ENCODE measurements at regions not wholly inside any gene's neighbourhood (a gene's known extent, or its start where the extent isn't known, plus 50 kb on each side); places are given as distances from the start of the nearest gene placed in this dataset.

DNA sequence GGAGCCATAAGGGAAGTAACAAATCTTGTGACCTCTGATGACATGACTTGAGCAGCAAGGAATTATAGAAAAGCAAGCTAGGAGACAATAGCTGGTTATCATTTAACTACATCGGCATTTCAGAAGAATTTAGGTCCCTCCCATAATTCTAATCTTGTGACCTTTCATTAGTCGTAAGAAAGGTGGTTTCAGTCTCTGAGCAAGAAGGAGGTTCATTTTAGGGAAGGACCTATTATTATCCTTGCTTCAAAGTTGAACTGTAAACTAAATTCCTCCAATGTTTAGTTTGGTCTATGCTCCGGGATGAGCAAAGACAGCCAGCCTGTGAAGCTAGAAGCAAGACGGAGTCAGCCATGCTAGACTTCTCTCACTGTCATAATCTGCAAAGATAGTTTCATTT lies 159.6 kb downstream of the SLC16A9 start:
- no peak for DNase-seq

DNA sequence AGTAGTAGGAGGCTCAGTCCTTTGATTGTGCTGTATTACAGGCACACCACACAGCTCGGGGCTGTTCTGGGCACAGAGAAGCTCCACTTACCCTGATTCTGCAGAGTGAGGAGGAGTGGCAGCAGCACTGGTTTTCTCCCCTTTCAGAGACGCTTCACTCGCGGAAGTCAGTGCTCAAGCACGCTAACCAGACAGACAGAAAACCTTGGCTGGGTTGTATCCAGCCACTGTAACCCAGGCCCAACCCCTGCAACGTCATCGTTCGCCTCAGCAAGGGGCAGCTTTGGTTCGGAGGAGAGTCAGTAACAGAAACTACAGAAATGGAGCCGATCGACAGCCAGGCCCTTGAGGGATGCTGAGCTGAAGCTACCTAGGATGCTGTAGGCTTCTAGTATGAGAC lies 171.0 kb downstream of the SLC16A9 start:
- DNase-seq = no peak

DNA sequence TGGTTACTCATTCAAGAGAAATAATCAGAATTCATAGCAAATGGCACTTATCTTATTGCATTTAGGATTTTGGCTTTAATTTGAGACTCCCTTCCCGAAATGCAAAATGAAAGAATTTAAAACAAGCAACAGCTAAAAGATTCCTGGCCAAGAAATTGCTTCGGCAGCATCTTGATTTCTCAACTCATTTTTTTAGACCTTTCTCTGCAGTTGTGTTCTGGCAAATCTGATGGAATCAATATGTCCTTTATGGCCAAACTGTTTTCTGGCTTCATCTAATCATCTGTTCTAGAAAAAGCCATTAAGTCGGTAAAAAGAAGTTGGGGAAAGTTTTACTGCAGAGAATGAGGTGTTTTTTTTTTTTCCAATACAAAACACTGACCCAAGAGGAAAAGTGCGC lies 172.1 kb downstream of the SLC16A9 start:
- no peak for DNase-seq

DNA sequence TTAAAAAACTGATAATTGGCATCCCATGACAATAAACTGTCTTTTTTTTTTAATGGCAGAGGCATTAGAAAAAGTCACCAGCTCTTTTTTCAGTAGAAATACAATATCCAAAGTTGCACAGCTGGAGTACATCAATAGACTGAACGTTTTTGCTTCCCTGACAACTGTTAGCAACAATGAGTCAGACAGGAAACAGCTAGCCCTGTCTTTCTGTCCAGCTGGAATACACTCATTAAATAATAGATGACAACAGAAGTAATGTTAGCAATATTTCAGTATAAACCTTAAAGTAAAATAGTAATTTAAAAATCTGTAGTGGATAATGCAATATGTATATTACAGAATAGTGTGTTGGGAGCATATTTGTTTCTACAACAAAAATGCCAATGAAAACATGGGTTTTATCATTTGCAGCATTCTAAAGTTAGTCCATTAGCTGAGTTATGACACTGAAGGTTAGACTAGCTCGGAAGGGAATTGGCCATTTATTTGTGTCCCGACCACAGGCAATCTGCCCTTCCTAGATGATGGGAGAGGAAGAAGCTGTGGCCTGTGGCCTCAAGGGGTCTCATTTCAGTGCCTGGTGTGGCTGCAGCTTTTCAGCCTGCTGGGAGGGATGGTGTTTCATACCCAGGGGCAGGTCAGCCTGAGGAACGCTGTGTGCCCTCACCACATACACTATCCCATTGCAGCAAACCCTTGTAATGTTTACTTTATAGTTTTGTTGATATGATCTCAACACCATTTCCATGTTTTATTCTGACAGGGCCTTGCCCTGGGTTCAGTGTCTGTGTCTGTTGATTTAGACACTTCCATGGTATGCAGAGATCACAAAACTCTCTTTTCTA lies 173.3 kb downstream of the SLC16A9 start:
- DNase-seq = no peak

DNA sequence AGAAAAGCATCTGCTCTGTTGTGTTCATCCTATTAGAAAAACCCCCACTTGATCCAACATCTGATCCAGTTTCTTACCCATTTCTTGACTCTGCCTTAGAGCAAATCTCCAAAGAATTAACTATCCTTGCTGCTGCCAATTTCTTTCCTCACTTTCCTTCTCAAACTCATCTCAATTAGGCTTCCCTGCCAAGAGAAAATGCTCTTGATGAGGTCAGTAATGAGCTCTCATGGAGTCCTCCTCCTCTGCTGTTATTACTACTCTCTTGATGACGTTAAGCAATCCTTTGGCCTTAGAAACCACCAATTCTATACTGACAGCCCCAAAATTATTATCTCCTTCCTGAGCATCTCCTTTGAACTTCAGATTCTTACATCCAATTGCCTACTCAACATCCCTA lies 162.0 kb upstream of the FAM13C start:
- no peak for DNase-seq

DNA sequence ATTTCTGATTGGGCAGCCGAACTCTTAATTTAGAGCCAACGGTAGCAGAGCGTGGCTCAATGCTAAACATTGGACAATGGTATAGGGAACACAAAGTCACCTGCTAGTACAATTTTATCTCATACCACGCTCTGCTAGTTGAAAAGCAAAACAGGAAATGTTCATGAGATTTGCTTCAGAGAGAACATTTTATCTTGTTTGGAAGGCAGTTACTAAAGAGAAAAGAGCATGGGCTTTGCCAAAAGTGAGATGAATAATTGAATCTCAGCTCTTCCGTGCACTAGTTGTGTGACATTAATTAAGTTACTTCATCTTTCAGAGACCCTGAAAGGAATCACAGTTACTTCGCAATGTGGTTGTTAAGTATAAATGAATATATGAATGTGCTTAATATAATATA lies 161.5 kb upstream of the FAM13C start:
- DNase-seq = no peak

DNA sequence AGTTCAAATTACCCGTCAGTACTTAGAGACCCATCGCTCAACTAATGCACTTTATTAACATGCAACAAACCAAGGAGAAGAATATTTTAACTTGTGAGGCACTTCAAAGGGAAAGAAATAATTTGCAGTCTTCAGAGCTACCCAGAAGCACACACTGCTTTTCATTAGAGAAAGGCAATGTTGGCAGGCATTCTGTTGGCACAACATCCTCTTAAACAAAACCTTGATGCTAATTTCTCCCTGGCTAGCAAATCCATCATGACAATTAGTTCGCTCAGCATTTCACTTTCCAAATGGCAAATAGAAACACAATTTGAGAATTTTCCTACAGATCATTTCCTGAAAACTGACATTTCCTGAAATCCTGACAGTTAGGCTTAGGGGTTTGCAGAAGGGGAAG lies 155.6 kb upstream of the FAM13C start:
- DNase-seq = no peak

DNA sequence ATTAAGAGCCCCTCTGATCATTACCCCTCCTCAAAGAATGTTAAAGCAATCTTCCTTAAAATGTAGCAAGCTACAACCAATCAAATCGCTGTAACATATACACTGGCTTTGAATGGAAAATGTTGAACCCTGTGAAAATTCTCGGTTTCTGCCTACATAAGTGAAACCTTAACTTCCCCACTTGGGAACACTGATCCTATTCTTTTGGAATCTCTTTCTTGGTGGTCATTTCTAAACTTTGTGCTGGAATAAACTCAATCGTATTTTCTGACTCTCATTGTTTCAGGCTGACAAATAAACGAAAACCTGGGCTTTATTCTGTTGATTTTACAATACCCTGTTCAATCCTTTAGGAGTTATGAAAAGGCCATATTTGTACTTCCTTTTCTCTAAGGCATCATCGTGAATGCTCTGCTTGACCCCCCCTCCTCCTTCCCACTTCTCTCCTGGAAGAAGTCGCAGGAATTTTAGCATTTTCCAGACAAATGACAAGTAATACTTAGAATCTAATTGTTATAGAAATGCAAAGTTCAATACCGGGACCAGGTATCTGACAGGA lies 155.1 kb upstream of the FAM13C start:
- no peak for DNase-seq

DNA sequence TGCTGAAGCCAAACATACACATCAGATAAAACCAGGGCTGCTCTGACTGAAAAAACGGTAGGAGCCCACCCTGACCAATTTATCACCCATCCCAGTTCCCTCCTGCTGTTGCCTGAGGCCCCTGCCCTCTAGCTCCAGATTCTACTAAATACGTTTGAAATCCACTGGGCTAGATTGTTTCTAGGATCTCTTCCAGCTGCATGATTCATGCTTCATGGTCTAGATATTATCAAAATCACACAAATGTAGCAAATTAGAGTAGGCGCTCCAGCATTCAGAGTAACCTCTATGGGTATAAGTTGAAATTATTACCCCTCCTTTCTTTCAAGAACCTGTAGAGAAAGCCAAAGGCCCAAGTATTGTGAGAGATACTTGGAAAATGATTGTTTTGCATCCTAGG lies 151.2 kb upstream of the FAM13C start:
- DNase-seq = no peak

DNA sequence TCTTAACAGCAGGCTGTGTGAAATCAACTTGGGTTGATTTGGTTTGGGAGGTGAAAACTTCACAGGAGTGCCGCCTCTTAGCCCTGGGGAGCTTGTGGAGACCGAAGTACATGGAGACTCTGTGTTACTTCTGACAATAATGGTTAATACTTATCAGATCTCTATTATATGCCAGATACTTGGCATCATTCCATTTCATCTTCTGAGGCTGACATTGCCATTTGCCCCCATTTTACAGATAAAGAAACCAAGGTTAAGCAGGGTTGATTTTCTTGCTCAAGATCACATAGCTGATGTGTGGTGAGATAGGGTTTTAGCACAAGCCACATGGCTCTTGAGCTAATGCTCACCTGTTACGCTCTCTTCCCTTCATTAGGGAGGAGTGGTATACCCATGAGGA lies 150.6 kb upstream of the FAM13C start:
- no peak for DNase-seq

DNA sequence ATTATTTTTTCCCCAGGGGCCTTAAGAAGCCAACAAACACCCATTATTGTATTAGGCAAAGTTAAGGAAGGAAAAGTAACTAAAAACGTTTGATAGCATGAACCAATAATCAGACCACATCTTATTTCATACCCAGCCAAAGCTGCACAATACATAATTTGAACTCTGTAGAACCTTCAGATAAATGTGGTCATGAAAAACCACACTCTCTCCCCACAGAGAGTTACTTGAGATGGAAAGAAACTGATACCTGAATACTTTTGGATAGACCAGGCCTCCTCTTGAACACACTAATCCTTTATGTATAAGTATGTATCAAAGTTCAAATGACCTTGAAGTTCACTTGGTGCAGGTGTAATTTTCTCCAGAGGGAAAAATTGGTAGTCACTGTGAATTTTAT lies 146.6 kb upstream of the FAM13C start:
- no peak for DNase-seq

DNA sequence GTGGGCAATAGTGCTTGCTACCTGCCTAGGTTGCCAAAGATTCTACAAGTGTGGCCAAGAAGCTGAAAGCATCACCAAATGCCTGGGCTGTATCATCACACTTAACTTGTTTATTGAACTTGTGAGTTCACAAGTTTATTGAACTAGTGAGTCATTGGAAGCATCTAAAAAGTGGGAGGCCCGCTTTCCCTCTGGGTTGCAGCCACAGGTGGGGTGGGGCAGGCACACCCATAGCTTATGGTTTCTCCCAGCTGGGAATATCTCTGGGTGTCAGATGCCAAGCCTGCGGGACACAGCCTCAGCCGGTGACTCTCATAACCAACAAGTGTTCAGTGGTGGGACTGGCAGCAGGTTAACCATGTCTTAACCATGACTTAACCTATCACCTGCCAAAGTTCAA lies 145.9 kb upstream of the FAM13C start:
- no peak for DNase-seq

DNA sequence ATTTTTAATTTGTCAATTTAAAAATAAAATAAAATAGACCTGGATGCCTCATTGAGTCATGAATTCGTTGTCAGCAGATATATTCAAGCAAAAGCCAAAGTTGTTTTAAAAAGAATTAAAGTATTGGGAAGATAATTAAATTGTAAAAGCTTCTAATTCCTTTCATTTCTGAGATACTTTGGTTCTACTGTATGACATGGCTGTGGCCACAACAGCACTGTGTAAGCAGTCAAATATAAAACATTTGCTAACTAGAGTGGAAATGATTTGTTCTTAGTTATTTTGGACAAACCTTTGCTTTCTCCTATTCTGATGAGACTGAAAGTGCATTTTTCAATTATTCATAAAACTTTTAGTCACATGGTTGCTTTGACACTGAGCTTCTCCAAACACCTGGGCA lies 143.6 kb upstream of the FAM13C start:
- DNase-seq = no peak

DNA sequence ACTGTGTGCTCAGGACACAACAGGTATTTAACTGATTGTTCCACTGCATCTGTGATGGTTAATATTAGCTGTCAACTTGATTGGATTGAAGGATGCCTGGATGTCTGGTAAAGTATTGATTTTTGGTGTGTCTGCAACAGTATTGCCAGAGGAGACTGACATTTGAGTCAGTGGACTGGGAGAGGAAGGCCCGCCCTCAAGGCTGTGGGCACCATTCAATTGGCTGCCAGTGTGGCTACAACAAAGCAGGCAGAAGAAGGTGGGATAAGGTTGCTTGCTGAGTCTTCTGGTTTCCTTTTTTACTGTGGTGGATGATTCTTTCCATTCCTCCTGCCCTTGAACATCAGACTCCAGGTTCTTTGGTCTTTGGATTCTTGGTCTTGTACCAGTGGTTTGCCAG lies 137.1 kb upstream of the FAM13C start:
- no peak for DNase-seq

DNA sequence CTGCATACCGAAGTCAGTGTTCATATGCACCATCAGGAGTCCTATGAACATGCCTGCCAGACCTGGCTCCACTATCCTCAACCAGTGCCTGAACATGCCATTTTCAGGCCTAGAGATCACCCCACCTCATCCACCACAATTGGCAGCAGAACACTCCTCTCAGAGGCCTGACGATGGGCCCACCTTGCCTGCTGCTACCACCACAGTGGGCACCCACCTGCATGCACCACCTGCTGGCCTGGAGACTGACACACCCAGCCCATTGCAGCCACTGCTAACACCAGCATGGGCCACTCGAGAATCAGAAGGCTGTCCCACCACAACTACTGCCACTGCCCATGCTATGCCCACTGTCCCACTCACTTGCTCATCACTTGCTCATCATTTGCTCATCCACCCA lies 130.7 kb upstream of the FAM13C start:
- no peak for DNase-seq

DNA sequence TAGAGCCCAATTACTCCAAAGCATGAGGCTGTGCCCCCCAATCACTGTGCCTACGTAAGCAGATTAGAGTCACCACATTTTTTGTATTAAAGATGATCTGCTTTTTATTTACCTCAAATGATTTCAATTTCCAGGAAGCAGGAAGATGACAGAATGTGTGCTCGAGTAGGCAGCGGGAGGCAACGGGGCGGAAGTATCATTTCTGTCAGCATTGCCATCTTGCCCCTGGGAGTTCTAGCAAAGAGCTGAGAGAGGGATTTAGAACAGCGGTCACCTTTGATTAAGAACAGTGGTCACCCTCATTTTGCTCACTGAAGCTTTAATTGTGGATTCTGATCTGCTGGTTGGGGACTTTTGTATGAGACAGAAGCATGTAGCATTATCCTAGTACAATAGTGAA lies 117.1 kb upstream of the FAM13C start:
- no peak for DNase-seq

DNA sequence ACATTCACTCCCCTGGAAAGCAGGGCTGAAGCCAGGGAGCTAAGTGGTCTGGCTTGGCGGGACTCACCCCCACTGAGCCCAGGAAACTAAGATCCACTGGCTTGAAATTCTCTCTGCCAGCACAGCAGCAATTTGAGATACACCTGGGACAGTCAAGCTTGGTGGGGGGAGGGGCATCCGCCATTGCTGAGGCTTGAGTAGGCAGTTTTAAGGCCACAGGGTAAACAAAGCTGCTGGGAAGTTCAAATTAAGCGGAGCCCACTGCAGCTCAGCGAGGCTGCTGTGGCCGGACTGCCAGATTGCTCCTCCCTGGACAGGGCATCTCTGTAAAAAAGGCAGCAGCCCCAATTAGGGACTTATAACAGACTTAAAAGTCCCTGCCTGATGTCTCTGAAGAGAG lies 108.2 kb upstream of the FAM13C start:
- no peak for DNase-seq

DNA sequence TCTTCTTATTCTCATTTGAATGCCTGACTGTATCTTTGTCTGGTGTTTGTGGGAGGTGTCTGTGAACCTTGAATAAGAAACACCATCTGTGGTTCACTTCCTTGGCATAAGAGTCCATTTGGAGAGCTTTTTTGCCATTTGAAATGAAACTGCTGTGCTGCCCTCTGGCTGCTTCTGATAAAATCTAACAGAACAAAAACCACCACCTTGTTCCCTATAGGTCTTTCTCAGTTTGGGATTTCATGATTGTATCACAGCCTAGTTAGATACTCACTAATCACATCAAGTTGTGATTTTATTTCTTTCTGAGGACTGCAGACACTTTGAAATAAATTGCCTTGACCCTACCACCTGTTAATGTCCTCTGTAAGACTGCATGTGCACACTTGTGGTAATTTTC lies 102.7 kb upstream of the FAM13C start:
- no peak for DNase-seq

DNA sequence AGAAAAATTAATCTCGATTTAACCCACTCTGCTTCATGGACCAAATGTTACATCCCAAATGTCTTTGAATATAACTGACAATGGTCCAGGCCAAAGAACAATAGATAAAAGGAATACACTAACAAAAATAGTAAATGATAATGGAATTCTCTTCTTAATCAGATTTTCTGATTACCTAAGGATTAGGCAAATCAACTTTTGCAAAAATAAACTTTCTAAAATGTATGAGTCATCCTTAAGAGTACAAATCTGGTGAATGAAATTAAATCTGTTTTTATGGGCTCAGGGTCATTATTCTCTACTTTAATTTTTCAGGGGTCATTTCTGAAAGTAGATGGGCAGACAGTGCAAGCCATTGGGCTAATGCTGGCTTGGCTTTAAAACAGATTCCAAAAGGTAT lies 102.1 kb upstream of the FAM13C start:
- DNase-seq = no peak

DNA sequence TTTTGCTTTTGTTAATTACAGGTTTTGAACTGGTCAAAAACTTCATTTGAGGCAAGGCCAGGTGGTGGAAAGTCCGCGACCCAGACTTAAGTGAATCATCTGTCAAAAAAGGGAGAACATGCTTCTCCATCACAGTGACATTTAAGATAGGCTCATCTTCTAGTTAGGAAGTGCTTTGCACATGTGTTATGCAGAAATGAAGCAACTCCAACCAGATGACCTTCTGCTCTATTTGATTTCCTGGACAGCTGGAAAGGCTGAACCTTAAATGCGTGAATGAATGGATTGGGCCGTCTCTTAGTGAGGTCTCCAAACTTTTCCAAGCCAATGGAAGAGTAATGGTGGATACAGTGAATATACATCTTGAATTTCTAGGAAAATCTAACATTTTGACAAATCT lies 101.6 kb upstream of the FAM13C start:
- DNase-seq = no peak

DNA sequence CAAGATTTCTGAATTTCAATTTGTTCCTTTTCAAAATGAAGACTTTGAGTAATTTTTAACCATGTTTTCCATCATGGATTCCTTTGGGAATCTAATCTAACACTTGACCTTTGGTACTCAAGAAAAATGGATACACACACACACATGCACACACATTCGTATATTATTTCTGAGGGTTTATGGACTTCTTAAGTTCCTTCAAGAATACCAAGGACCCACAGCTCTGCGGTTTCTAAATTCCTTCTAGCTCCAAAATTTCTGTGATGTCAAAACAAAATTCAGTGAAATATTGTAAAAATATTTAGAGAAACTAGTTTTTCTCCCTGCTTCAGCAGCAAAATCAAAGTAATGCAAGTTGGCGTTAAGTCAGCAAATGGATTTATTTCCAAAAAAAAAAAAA lies 98.3 kb upstream of the FAM13C start:
- DNase-seq = no peak

DNA sequence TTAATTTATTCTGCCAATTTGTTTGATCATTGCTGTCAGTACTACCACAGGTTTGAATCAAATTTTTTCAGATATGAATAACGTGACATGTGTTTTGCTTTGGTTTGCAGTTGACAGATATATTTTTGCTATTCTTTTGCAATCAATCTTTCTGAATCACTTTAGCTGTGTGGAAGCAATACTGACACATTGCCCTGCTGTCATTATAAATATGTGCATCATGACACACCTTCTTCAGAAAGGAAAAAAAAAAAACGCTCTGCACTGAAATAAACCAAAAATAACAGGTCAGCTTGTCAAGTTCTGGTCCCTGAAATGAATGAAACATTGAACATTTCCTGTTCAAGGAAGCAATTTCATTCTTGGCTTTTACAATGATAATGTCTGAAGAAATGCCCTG lies 93.8 kb upstream of the FAM13C start:
- no peak for DNase-seq

DNA sequence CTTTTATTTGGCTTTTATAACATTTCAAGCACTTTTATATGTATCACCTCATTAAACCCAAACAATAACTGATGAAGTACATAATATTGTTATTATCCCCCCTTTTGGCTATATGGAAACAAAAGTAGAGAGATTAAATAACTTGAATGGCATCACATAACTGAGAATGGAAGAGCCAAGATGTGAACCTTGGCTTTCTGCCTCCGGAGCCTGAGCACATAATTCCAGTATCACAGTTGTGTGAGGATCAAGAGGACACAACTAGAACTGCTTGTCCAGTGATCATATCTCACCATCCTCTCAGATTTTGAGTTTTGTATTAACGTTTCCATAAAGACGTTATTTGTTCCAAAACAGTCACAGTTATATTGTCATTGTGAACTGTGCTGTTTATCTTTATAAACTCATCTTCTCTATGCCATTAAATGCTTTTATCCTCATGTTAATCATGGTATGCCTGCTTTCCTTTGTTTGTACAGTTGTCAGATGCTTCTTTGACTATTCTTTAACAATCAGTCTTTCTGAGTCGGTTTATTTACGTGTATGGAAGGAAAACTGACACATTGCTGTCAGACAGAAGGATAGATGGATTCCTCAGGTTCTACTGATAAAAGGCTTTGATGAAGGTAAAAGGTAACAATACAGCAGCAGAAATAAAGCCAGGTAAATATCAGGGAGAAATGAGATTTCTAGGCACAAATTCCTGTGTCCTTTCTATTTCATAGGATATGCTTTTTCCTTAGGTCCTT lies 92.0 kb upstream of the FAM13C start:
- DNase-seq = no peak

DNA sequence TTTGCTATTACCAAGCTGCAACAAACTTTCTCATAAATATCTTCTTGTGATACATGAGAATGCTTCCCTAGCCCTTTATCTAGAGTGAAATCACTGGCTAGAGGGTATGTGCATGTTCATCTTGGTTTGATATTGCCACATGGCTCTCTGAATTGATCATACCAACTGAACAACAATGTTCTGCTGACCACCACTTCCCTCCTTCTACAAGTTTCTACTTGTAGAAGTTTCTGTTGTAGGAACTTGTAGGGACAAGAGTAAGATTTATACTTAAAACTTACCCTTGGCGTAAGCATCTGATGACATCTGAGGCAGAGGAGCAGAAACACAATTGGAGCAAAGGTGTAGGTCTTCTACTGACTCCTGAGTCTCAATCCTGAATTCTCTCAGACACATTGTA lies 86.3 kb upstream of the FAM13C start:
- DNase-seq = no peak
